Fibroblast of lung (primary cell): ENCODE measurements at regions not wholly inside any gene's neighbourhood (a gene's known extent, or its start where the extent isn't known, plus 50 kb on each side); places are given as distances from the start of the nearest gene placed in this dataset.

Experiments
- EZH2 ChIP-seq: IDR thresholded peaks from 2 replicates; pipeline ENCODE4 v1.5.1; 2012; ENCODE audit warnings: low read length, control low read depth, mild to moderate bottlenecking; ENCODE audit errors: missing control alignments
- TF ChIP-seq, protein P1 (sequence below), 2 donors: IDR thresholded peaks in 1 of 2; conservative IDR thresholded peaks in 1 of 2; 1 replicate in 1 of 2; 2 replicates in 1 of 2; pipeline ENCODE4 v1.5.1; 2011 to 2012; ENCODE audit warnings: low read length in 2 of 2, control low read depth in 1 of 2, inconsistent platforms in 1 of 2, low read depth in 1 of 2, mild to moderate bottlenecking in 1 of 2

DNA sequence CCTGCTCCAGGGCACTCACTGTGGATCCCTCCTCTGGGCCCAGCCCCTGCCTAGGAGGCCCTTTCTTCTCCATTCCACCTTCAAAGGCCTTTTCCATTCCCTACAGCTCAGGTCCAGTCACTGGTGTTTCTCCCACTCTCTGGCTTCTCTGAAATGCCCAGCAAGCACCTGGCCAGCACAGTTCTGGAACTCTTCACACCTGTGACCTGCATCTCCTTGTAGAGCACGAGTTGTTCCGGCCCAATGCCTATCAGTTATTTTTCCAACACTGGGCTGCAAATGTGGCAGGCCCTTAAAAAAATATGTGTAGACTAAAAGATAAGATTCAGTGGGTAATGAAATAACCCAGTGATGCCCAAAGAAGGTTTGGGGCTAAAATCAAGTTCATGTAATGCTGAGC, 87.1 kb downstream of the PRLHR start:
- TF ChIP-seq, protein P1, sequence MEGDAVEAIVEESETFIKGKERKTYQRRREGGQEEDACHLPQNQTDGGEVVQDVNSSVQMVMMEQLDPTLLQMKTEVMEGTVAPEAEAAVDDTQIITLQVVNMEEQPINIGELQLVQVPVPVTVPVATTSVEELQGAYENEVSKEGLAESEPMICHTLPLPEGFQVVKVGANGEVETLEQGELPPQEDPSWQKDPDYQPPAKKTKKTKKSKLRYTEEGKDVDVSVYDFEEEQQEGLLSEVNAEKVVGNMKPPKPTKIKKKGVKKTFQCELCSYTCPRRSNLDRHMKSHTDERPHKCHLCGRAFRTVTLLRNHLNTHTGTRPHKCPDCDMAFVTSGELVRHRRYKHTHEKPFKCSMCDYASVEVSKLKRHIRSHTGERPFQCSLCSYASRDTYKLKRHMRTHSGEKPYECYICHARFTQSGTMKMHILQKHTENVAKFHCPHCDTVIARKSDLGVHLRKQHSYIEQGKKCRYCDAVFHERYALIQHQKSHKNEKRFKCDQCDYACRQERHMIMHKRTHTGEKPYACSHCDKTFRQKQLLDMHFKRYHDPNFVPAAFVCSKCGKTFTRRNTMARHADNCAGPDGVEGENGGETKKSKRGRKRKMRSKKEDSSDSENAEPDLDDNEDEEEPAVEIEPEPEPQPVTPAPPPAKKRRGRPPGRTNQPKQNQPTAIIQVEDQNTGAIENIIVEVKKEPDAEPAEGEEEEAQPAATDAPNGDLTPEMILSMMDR (conservative IDR thresholded peaks at IDR 0.05 in 1 of 2, IDR thresholded peaks at IDR 0.05 in 1 of 2; ENCODE audit: low read depth in 1 of 2, low read length in 2 of 2) = no peak
- TF ChIP-seq EZH2 = no peak
